GM19468 (cell line): ENCODE measurements at regions not wholly inside any gene's neighbourhood (a gene's known extent, or its start where the extent isn't known, plus 50 kb on each side); places are given as distances from the start of the nearest gene placed in this dataset.

Experiments used
- ATAC-seq: cut with Tn5 transposase; IDR thresholded peaks from one replicate; pipeline ENCODE4 v1.9.1; 2021; ENCODE audit warnings: mild to moderate bottlenecking, moderate library complexity, moderate number of reproducible peaks; ENCODE audit not compliant: unreplicated experiment; ENCODE audit errors: extremely low read depth

DNA sequence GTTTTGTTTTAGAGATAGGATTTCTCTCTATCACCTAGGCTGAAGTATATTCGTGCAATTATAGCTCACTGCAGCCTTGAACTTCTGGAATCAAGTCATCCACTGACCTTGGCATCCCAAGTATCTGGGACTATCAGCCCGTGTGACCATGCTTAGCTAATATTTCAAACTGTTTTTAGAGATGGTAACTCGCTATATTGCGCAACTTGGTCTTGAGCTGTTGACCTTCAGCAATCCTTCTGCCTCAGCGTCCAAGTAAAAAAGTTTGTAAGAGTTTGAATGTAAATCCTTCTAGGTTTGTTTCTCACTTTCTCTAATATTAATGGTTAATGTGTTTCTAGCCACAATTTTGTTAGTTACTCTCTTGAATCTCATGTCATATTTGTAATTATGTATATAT, 1243.5 kb upstream of the CADM2 start:
- ATAC-seq = no peak

- no peak for ATAC-seq
Measured at GRCh38 chr3:83729576-83729975, 1229.2 kb upstream of the CADM2 start.

DNA sequence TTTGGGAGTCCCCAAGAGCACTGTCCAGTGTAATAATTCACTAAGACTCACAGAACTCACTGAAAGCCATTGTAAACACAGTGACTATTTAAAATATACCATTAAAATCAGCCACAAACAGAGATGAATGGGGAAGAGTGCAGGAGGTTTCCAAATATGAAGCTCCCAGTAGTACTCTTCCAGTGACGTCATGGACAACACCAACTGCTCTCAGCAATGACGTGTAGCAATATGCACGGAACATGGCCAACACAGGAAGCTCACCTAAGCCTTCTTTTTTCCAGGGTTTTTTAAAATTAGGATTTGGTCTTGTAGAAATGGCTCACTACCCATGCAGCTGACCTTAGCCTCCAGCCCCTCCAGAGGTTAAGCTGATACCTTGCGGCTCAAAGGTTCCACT, 1224.1 kb upstream of the CADM2 start:
- ATAC-seq = no peak

DNA sequence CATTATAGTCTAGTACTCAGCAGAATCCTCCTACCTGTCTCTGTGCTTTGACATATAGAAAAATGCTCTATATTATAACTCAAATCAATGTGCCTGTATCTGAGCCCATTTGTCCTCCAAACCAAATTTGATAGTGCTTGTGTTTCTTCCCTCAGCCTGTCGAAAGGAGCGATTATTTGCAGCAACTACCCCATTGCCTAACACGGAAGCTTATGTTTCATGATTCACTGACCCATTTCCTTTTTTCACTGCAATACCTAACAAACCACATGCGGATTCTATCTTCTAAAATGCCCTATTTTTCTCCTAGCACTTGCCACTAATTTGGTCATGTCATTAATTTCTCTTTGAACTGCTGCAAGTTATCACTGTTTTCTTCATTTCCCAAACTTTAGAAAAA, 1220.6 kb upstream of the CADM2 start:
- no peak for ATAC-seq

- ATAC-seq = no peak
Measured at GRCh38 chr3:83740504-83740903, 1218.3 kb upstream of the CADM2 start.

GRCh38 chr3:83765956-83766355, 1192.8 kb upstream of the CADM2 start:
- ATAC-seq = no peak

GRCh38 chr3:83769791-83770663, 1188.8 kb upstream of the CADM2 start:
- ATAC-seq = no peak

DNA sequence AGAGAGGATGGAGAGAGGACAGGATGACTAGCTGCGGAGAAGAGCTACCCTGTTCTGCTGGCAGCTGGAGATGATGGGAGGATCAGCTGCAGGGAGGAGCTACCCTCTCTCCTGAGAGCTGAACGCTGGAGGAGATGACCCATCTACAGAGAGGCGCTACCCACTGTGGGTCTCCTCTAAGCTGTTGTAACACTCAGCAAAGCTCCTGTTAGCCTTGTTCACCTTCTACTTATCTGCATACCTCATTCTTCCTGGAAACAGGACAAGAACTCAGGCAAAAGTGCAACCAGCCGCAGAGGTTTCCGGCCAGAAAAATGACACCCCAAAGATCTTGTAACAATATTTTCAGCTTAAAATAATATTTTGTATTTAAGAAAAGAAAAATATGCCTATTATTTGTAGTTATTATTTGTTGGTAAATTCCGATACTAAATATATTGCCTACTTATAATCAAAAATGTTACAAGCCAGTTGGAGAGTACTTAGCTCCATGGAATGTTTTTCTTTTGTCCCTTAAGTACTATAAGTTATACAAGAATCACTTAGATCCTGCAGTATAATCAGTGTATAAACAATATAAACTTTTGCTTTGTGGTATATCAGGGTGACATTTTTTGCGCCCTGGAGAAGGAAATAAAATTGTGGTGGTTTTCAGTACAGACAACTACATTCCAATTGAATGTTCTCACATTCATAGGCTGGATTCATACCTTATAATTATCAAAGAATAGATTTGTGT, 1188.0 kb upstream of the CADM2 start:
- ATAC-seq = no peak

GRCh38 chr3:83802801-83803200, 1156.0 kb upstream of the CADM2 start:
- no peak for ATAC-seq

- ATAC-seq = no peak
Measured at GRCh38 chr3:83807511-83807910, 1151.3 kb upstream of the CADM2 start.

DNA sequence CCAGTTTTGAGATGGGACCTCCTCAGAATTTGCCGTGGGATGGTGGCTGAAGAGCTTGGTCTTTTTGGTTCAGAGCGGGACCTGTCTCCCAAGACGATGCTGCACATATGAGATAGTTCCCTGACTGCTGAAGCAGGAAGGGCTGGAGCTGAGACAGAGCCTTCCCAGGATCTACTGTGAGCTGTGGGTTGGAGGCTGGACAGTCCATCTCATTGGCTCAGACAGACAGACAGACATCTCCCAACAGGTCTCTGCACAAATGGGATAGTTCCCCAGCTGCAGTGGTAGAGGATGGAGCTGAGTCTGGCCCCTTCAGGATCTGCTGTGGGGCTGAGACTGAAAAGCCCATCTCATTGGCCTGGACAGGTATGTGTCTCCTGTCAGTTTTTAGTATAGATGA, 1145.6 kb upstream of the CADM2 start:
- ATAC-seq = no peak

- ATAC-seq = no peak
Measured at GRCh38 chr3:83816653-83817052, 1142.1 kb upstream of the CADM2 start.

- no peak for ATAC-seq
Measured at GRCh38 chr3:83821506-83821905, 1137.3 kb upstream of the CADM2 start.

DNA sequence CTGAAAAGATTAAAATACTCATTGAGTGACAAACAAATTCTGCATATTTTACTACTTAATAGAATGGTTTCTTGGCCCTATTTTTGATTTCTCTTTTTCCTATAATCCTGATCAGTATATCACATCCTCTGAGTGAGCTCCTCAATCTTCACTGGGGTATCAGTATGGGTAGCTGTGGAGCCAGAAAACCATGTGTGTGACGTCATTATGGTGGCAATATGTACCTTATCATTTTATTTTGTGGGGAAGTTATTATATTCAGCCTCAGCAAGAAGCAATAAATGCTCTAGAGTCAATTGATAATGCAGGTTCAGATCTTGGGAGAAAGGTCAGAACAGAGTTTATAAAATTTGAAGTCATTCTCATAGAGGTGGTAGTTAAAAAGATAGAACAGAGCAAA, 1135.7 kb upstream of the CADM2 start:
- ATAC-seq = no peak

DNA sequence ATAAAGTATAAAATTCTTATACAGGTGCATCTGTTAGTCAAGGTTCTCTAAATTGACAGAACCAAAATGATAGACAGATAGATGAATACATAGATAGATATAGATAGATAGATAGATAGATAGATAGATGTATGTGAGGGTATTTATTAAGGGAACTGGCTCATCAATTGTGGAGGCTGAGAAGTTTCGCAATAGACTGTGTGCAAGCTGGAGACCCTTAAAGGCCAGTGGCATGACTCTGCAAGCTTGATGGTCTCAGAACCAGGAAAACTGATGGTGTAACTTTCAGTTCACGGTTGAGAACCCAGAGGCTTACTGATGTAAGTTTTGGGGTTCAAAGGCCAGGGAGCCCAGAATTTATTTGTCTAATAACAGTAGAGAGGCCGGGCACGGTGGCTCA, 1123.7 kb upstream of the CADM2 start:
- ATAC-seq = no peak

GRCh38 chr3:83842511-83842910, 1116.3 kb upstream of the CADM2 start:
- no peak for ATAC-seq

DNA sequence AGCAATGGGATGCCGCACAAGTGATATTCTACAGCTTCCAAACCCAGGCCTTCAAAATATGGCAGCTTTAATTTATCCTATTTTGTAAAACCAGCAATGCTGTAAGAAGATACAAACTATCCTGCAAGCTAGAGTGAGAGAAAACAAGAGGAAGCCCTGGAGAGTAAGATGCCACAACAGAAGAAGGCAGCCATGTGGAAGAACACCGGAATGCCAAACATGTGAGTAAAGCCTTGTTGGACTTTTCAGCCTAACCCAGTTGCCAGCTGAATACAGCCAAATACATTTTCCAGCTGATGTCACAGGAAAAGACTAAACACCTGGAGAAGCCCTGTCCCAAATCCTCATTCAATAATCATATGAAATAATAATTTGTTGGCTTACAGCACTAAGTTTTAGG, 1115.1 kb upstream of the CADM2 start:
- ATAC-seq = no peak

- no peak for ATAC-seq
Measured at GRCh38 chr3:83849106-83849730, 1109.6 kb upstream of the CADM2 start.

DNA sequence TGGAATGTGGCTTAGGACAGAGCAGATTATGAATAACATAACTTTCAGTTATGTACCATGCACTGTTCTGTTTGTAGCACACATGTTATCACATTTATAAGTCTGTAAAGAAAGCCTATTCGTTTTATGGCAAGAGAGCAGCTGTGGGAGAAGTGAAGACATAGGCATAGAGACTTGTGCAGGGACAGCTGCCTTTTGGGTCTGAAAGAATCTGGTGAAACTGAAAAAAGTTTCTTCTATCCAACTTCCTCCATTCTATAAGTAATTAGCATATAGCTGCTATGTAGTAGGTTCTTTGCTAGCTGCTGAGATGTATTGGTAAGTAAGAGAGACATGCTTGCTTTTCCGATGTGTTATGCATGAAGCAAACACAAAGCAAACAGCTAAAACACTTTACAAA, 1095.4 kb upstream of the CADM2 start:
- no peak for ATAC-seq

- ATAC-seq = no peak
Measured at GRCh38 chr3:83868909-83869567, 1089.8 kb upstream of the CADM2 start.

- no peak for ATAC-seq
Measured at GRCh38 chr3:83873550-83873949, 1085.2 kb upstream of the CADM2 start.
